Superior temporal gyrus (tissue), 1 donor: ENCODE measurements at regions not wholly inside any gene's neighbourhood (a gene's known extent, or its start where the extent isn't known, plus 50 kb on each side); places are given as distances from the start of the nearest gene placed in this dataset.
A peak's percentile ranks its signal among the peaks of the same experiment; 100 is the strongest.

ENCODE experiments used
- DNase-seq: peaks from one replicate; pipeline ENCODE4 v3.0.0-alpha.2; 2016; ENCODE audit errors: extremely low spot score

GRCh38 chr12:130258863-130259262 is 78.8 kb upstream of the PIWIL1 start:
- DNase-seq: no peak

DNA sequence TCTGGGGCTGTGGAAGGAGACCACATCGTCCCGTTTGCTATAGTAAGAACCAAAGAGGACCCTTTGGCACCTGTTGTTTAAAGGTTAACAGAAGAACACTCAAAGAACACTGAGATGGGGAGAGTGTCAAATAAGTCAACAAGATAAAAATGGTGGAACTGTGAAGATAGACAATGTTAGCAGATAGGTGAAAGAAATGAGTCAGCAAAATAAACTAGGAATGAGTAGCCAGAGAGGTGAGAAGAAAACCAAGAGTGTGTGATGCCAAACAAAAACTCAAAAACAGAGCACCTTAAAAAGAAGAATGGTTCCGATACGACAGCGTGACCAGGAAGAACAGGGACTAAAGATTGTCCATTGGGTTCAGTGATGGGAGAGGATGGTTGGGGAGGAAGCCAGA is 74.7 kb upstream of the PIWIL1 start:
- no peak for DNase-seq

DNA sequence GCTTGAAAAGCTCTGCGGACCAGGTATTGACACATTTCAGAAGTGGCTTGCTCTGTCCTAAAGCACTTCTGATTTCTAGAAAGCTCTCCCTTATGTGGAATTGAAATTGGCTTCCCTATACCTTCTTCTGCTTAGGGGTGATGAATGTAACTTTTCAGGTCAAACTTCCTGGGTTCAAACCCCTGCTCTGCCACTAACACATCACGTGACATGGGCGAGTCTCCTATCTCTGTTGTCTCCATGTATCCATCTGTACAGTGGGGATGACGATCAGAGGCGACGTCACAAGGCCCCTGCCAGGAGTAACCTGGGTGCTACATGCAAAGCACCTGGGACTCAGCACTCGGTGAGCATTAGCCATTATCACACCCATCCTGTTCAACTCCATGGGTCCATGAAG is 73.7 kb upstream of the PIWIL1 start:
- DNase-seq: no peak

- DNase-seq: no peak
Observed at GRCh38 chr12:130266751-130267150, 70.9 kb upstream of the PIWIL1 start.

GRCh38 chr12:130280231-130280630 is 57.5 kb upstream of the PIWIL1 start:
- peak; percentile 55 for DNase-seq

DNA sequence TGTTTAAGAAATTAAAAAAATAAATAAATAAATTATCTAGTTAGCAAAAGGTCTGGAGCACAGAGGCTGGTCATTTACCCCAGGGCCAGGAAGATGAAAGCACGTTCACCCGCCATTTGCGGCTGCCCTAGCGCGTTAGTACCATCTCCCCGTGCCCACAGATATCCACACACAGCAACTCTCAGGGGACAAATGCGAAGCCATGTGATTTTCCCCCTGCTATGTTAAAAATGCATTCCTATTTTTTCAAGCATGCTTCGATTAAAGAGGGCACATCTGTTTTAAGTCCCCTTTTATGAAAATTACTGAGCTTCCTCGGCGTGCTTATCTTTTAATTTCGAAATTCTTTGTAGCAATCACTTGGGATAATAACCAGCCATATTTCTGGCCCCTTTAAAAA is 56.9 kb upstream of the PIWIL1 start:
- DNase-seq: no peak

DNA sequence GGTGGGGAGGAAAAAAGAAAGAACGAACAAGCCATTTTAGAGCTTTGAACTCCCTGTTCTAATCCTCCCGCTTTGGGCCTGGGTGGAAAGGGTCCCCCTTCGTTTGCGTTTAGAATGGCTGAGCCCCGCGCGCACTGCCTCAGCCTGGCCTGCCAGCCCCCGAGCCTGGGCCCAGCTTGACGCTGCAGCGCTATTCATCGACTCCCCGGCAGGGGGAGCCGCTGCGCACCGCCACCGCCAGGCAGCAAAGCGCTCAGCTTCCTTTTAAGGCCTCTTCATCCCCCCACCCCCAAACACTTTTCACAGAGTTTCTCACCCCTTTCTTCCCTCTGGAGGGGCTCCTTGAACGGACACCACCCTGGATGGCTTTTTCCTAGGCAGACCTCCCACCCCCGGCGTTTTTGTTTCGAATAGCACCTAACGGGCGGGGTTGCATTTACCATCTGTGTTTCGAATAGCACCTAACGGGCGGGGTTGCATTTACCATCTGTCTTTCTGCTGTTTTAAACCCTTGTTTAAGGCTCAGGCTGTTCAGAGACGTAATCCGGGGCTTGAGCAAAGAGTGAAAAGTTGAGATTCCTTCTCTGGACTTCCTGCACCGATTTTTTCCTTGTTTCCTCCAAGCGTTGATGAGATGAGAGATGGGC is 56.4 kb upstream of the PIWIL1 start:
- peak; percentile 40 for DNase-seq

DNA sequence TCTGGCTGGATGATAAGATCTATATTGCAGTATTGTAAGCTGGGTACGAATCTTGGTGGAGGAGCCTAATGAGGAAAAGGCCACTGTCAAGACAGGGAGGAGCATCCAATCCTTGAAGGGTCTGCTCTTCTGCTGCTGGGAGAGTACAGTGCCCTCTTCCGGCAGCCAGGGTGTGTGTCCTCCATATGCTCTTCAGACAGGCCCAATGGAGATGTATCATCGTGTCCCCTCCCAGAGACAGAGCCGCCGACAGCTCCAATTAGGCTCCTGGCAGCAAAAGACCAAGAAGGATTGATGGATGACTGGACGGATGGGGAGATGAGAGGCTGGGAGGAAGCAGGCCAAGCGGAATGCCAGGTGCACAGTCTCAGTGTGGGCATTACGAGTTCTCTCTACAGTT is 51.6 kb upstream of the PIWIL1 start:
- DNase-seq: no peak

DNA sequence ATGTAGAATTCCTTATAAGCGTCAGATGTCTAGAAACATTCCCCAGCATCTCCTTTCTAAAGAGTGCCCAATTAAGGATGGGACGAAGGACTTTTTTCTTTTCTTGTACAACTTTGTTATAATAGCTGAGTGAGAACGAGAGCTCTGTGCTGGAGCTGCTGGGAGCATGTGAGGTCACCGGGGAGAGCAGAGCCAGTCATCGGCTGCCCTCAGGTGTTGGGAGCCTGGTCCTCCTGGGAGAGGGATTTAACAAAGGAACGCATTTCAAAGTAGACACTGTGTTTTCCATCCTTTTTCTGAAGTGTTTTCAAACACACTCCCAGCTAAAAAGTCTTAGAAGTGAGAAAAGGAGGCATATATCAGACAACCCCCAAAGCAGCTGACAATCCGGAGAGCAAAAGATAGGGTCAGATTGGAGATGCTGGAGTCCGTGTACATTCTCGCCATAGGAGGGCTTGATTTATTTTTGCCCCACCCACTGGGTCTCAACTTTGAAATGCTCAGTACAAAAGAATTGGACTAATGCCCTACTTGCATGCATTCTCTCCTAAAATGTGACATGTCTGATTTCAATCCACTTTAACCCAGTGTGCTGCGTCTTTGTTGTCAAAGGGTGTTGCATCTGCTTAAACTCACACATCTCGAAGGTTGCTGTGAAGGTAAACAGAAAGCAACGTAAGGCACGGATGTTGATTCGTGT is 50.8 kb upstream of the PIWIL1 start:
- no peak for DNase-seq
